ENCODE measurements at regions not wholly inside any gene's neighbourhood (a gene's known extent, or its start where the extent isn't known, plus 50 kb on each side); places are given as distances from the start of the nearest gene placed in this dataset.
"Not testable (repeated sequence)": the region's sequence is repeated elsewhere in the genome, so short reads cannot be mapped to it uniquely, and the experiment has no call there.

DNA sequence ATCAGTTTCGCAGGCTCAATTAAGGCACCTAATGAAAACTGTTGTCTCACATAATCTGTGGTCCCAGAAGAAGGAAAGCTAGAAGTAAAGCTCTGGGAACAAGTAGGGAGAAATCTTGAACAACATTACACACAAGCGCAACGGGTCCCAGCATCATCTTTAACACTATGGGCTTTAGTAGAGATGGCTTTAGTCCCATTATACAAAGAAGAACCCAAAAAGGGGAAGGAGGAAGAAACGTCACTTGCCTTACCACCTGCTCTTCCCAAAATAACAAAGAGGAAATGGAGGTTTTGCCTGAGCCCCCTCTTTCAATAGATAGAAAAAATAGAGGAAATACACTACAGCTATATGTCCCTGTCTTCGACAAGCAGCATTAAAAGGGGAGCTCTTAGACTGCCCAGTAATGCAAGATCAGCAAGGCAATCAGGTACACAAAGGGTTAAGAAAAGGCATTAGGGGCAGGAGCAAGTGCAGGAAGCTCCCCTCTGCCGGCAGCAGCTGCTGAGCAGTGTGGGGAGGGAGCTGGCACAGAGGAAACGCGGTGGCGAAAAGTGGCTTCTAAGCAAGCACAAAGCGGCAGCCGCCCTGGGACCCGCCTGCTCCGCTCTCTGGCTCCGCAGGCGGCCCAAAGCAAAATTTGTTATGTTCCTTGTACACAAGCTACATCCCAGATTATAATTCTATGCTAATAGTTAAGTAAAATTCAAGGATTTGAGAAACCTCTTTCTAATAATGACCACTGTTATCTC, 1218.8 kb downstream of the TMEM121 start:
- TF ChIP-seq, protein P1, sequence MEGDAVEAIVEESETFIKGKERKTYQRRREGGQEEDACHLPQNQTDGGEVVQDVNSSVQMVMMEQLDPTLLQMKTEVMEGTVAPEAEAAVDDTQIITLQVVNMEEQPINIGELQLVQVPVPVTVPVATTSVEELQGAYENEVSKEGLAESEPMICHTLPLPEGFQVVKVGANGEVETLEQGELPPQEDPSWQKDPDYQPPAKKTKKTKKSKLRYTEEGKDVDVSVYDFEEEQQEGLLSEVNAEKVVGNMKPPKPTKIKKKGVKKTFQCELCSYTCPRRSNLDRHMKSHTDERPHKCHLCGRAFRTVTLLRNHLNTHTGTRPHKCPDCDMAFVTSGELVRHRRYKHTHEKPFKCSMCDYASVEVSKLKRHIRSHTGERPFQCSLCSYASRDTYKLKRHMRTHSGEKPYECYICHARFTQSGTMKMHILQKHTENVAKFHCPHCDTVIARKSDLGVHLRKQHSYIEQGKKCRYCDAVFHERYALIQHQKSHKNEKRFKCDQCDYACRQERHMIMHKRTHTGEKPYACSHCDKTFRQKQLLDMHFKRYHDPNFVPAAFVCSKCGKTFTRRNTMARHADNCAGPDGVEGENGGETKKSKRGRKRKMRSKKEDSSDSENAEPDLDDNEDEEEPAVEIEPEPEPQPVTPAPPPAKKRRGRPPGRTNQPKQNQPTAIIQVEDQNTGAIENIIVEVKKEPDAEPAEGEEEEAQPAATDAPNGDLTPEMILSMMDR (conservative IDR thresholded peaks at IDR 0.05 in 1 of 2, IDR thresholded peaks at IDR 0.05 in 1 of 2; ENCODE audit: low read depth in 1 of 2, low read length in 2 of 2) = not testable (repeated sequence)
- not testable (repeated sequence) for TF ChIP-seq EZH2 (IDR thresholded peaks at IDR 0.05; ENCODE audit: low read length, missing control alignments)
